Endodermal cell (in vitro differentiated cells): ENCODE measurements at regions not wholly inside any gene's neighbourhood (a gene's known extent, or its start where the extent isn't known, plus 50 kb on each side); places are given as distances from the start of the nearest gene placed in this dataset.

ENCODE experiments used
- DNase-seq: peaks from one replicate; pipeline ENCODE4 v3.0.0-alpha.2; 2017
- H3K27ac ChIP-seq: 2 replicates; pipeline ENCODE4 v1.5.1; 2013; ENCODE audit warnings: mild to moderate bottlenecking, low read depth, low read length, moderate library complexity
- H3K27me3 ChIP-seq: 2 replicates; pipeline ENCODE4 v1.6.1; 2013; ENCODE audit warnings: mild to moderate bottlenecking, low read length, moderate library complexity; ENCODE audit not compliant: insufficient read depth, control insufficient read depth, poor library complexity, severe bottlenecking
- H3K36me3 ChIP-seq: 2 replicates; pipeline ENCODE4 v1.7.0; 2013; ENCODE audit warnings: mild to moderate bottlenecking, low read length, moderate library complexity; ENCODE audit not compliant: control insufficient read depth, insufficient read depth
- H3K4me1 ChIP-seq: one replicate; pipeline ENCODE4 v1.7.0; 2013; ENCODE audit warnings: low read length; ENCODE audit not compliant: control insufficient read depth, insufficient read depth
- H3K4me3 ChIP-seq: 2 replicates; pipeline ENCODE4 v1.5.1; 2013; ENCODE audit warnings: mild to moderate bottlenecking, low read length, moderate library complexity
- H3K9ac ChIP-seq: 2 replicates; pipeline ENCODE4 v1.6.1; 2013; ENCODE audit warnings: mild to moderate bottlenecking, low read length, moderate library complexity; ENCODE audit not compliant: poor library complexity, severe bottlenecking; ENCODE audit errors: extremely low read depth
- H3K9me3 ChIP-seq: 2 replicates; pipeline ENCODE4 v1.6.1; 2013; ENCODE audit warnings: mild to moderate bottlenecking, low read length, moderate library complexity; ENCODE audit not compliant: control insufficient read depth
- H3K27ac Mint-ChIP-seq: 2 replicates; pipeline ENCODE4 v1.8.0; 2020; ENCODE audit warnings: mixed read lengths
- H3K27me3 Mint-ChIP-seq: 2 replicates; pipeline ENCODE4 v1.8.0; 2021; ENCODE audit warnings: mild to moderate bottlenecking, mixed read lengths; ENCODE audit not compliant: insufficient read depth
- H3K36me3 Mint-ChIP-seq: 2 replicates; pipeline ENCODE4 v1.8.0; 2020; ENCODE audit warnings: low read depth, mixed read lengths
- H3K4me1 Mint-ChIP-seq: 2 replicates; pipeline ENCODE4 v1.8.0; 2020; ENCODE audit warnings: mixed read lengths
- H3K4me3 Mint-ChIP-seq: 2 replicates; pipeline ENCODE4 v1.8.0; 2020; ENCODE audit warnings: mild to moderate bottlenecking, moderate library complexity, mixed read lengths
- H3K9me3 Mint-ChIP-seq: 2 replicates; pipeline ENCODE4 v1.8.0; 2020; ENCODE audit warnings: mild to moderate bottlenecking, mixed read lengths
- CTCF ChIP-seq: fragments of 200-600 bp; sonication (generic); conservative IDR thresholded peaks from 2 replicates; pipeline ENCODE4 v1.5.0; 2021; ENCODE audit warnings: antibody characterized with exemption, mild to moderate bottlenecking
- WGBS, 2 experiments: methylation state at CpG; one replicate each; pipeline versions ENCODE4 v1.1.5 to v1.1.7; 2013; ENCODE audit warnings: missing lambda C conversion rate in 2 of 2, mixed read lengths in 1 of 2; ENCODE audit not compliant: insufficient coverage in 1 of 2, insufficient read length in 1 of 2; 5-methylcytosine and 5-hydroxymethylcytosine counted together

- no peaks in the 10 kb centered on the region for H3K27me3 Mint-ChIP-seq
- peak overlapping the region; percentile 34 for H3K4me3 Mint-ChIP-seq
- H3K36me3 Mint-ChIP-seq = no peaks in the 10 kb centered on the region
- TF ChIP-seq CTCF = no peak
- 26 to 27% methylated on average over 7 of the region's 7 CpGs for WGBS, 2 experiments
- Histone ChIP-seq H3K4me1 (peaks cover 8% of the 10 kb centered on the region), H3K27ac (peak overlapping the region; percentile 3), H3K9me3 (no peaks in the 10 kb centered on the region), H3K4me3 (no peak overlapping the region), H3K9ac (no peak overlapping the region), H3K36me3 (no peaks in the 10 kb centered on the region), H3K27me3 (no peaks in the 10 kb centered on the region)
- H3K9me3 Mint-ChIP-seq = peaks cover 8% of the 10 kb centered on the region
- no peak overlapping the region for H3K27ac Mint-ChIP-seq
- peak; percentile 85 for DNase-seq
- peaks cover 34% of the 10 kb centered on the region for H3K4me1 Mint-ChIP-seq
Measured at GRCh38 chr2:6054161-6054671, 362.0 kb downstream of the SOX11 start.

GRCh38 chr2:6060992-6061663 is 368.9 kb downstream of the SOX11 start:
- no peaks in the 10 kb centered on the region for H3K9me3 Mint-ChIP-seq
- no peaks in the 10 kb centered on the region for H3K36me3 Mint-ChIP-seq
- H3K27ac Mint-ChIP-seq = no peak overlapping the region
- Histone ChIP-seq H3K4me3 (no peak overlapping the region), H3K27ac (no peak overlapping the region), H3K9ac (no peak overlapping the region), H3K36me3 (no peaks in the 10 kb centered on the region), H3K27me3 (no peaks in the 10 kb centered on the region), H3K9me3 (no peaks in the 10 kb centered on the region), H3K4me1 (peaks cover 5% of the 10 kb centered on the region)
- no peaks in the 10 kb centered on the region for H3K27me3 Mint-ChIP-seq
- TF ChIP-seq CTCF = no peak
- no peak overlapping the region for H3K4me3 Mint-ChIP-seq
- WGBS, 2 experiments = 93 to 96% methylated on average over 3 to 5 of the region's 5 CpGs
- peaks cover 10% of the 10 kb centered on the region for H3K4me1 Mint-ChIP-seq
- no peak for DNase-seq

- WGBS, 2 experiments = 98 to 100% methylated on average over 2 of the region's 2 CpGs
- Histone ChIP-seq H3K4me1 (peaks cover 5% of the 10 kb centered on the region), H3K9ac (no peak overlapping the region), H3K27me3 (no peaks in the 10 kb centered on the region), H3K4me3 (no peak overlapping the region), H3K9me3 (no peaks in the 10 kb centered on the region), H3K36me3 (no peaks in the 10 kb centered on the region), H3K27ac (no peak overlapping the region)
- Mint-ChIP-seq H3K27me3 (no peaks in the 10 kb centered on the region), H3K36me3 (no peaks in the 10 kb centered on the region), H3K27ac (no peak overlapping the region), H3K9me3 (no peaks in the 10 kb centered on the region), H3K4me3 (no peak overlapping the region), H3K4me1 (peaks cover 4% of the 10 kb centered on the region)
- DNase-seq = no peak
- no peak for TF ChIP-seq CTCF
Measured at GRCh38 chr2:6064757-6065156, 372.6 kb downstream of the SOX11 start.
